HEK293 (cell line): ENCODE measurements at regions not wholly inside any gene's neighbourhood (a gene's known extent, or its start where the extent isn't known, plus 50 kb on each side); places are given as distances from the start of the nearest gene placed in this dataset.
"Not testable (repeated sequence)": the region's sequence is repeated elsewhere in the genome, so short reads cannot be mapped to it uniquely, and the experiment has no call there.

Experiments
- CTCF ChIA-PET: fragments of 350-600 bp; formaldehyde crosslinking; extraction: SDS; loops from one replicate; lab custom pipeline; 2021; ENCODE audit warnings: antibody characterized with exemption; lab: Yijun Ruan, JAX
- POLR2A ChIA-PET: fragments of 300-600 bp; formaldehyde crosslinking; extraction: SDS; loops from one replicate; lab custom pipeline; 2020; ENCODE audit warnings: antibody characterized with exemption, inconsistent platforms; lab: Yijun Ruan, JAX
- H3K27ac ChIP-seq: fragments of 200-500 bp; sonication (Bioruptor generic); 2 replicates; pipeline ENCODE4 v1.5.1; 2014; ENCODE audit warnings: low read depth, low read length, control low read depth, inconsistent platforms; ENCODE audit errors: extremely low read depth
- H3K36me3 ChIP-seq, 2 experiments: fragments of 200-500 bp in 1 of 2; sonication (Bioruptor generic) in 1 of 2; 1 replicate in 1 of 2; 2 replicates in 1 of 2; pipeline ENCODE4 v1.5.1; 2014 to 2017; ENCODE audit warnings: inconsistent platforms in 2 of 2, low read length in 2 of 2; ENCODE audit not compliant: control insufficient read depth in 2 of 2, insufficient read depth in 1 of 2
- H3K4me1 ChIP-seq: fragments of 200-500 bp; sonication (Bioruptor generic); 2 replicates; pipeline ENCODE4 v1.5.1; 2014; ENCODE audit warnings: mild to moderate bottlenecking, low read length, inconsistent platforms; ENCODE audit not compliant: control insufficient read depth, insufficient read depth
- H3K4me3 ChIP-seq: 2 replicates; pipeline ENCODE4 v1.5.1; 2011; ENCODE audit warnings: low read depth, mild to moderate bottlenecking, control low read depth, low read length, moderate library complexity
- H3K9me3 ChIP-seq: fragments of 200-500 bp; sonication (Bioruptor generic); 2 replicates; pipeline ENCODE4 v1.5.1; 2014; ENCODE audit warnings: low read depth, low read length, inconsistent platforms; ENCODE audit not compliant: control insufficient read depth, insufficient read depth
- EGR2 ChIP-seq: fragments of 450-650 bp; formaldehyde crosslinking; IDR thresholded peaks from 2 replicates; pipeline ENCODE4 v1.5.1; 2016; ENCODE audit warnings: low read depth, missing biosample characterization, missing genetic modification characterization
- GLI4 ChIP-seq: fragments of 450-650 bp; formaldehyde crosslinking; IDR thresholded peaks from 2 replicates; pipeline ENCODE4 v1.5.1; 2016; ENCODE audit warnings: missing biosample characterization, missing genetic modification characterization
- KLF16 ChIP-seq: fragments of 450-650 bp; formaldehyde crosslinking; IDR thresholded peaks from 2 replicates; pipeline ENCODE4 v1.5.1; 2017; ENCODE audit warnings: missing biosample characterization, missing genetic modification characterization
- ZNF112 ChIP-seq: fragments of 450-650 bp; formaldehyde crosslinking; IDR thresholded peaks from 2 replicates; pipeline ENCODE4 v1.5.0; 2017; ENCODE audit warnings: missing biosample characterization, missing genetic modification characterization
- ZNF114 ChIP-seq: fragments of 450-650 bp; formaldehyde crosslinking; IDR thresholded peaks from 2 replicates; pipeline ENCODE4 v1.5.0; 2017; ENCODE audit warnings: missing biosample characterization, missing genetic modification characterization
- ZNF121 ChIP-seq: fragments of 450-650 bp; formaldehyde crosslinking; IDR thresholded peaks from 2 replicates; pipeline ENCODE4 v1.5.1; 2016; ENCODE audit warnings: missing biosample characterization, missing genetic modification characterization
- ZNF211 ChIP-seq: fragments of 450-650 bp; formaldehyde crosslinking; IDR thresholded peaks from 2 replicates; pipeline ENCODE4 v1.5.1; 2016; ENCODE audit warnings: low read depth, missing biosample characterization, missing genetic modification characterization
- ZNF214 ChIP-seq: fragments of 450-650 bp; formaldehyde crosslinking; IDR thresholded peaks from 2 replicates; pipeline ENCODE4 v1.5.1; 2017; ENCODE audit warnings: missing biosample characterization, mild to moderate bottlenecking, missing genetic modification characterization, borderline replicate concordance
- ZNF23 ChIP-seq: fragments of 450-650 bp; formaldehyde crosslinking; IDR thresholded peaks from 2 replicates; pipeline ENCODE4 v1.5.1; 2016; ENCODE audit warnings: missing biosample characterization, missing genetic modification characterization, borderline replicate concordance
- ZNF510 ChIP-seq: fragments of 450-650 bp; formaldehyde crosslinking; IDR thresholded peaks from 2 replicates; pipeline ENCODE4 v1.5.1; 2018; ENCODE audit warnings: mild to moderate bottlenecking, missing genetic modification characterization, missing biosample characterization; ENCODE audit not compliant: insufficient replicate concordance
- ZNF544 ChIP-seq: fragments of 450-650 bp; formaldehyde crosslinking; IDR thresholded peaks from 2 replicates; pipeline ENCODE4 v1.5.0; 2017; ENCODE audit warnings: missing biosample characterization, missing genetic modification characterization
- ZNF549 ChIP-seq: fragments of 450-650 bp; IDR thresholded peaks from 2 replicates; pipeline ENCODE4 v1.5.1; 2018; ENCODE audit warnings: missing biosample characterization, missing genetic modification characterization, mild to moderate bottlenecking, inconsistent platforms, moderate library complexity
- ZNF624 ChIP-seq: fragments of 450-650 bp; formaldehyde crosslinking; IDR thresholded peaks from 2 replicates; pipeline ENCODE4 v1.5.1; 2017; ENCODE audit warnings: missing biosample characterization, missing genetic modification characterization
- ZNF660 ChIP-seq: fragments of 450-650 bp; IDR thresholded peaks from 2 replicates; pipeline ENCODE4 v1.5.1; 2018; ENCODE audit warnings: missing biosample characterization, mild to moderate bottlenecking, missing genetic modification characterization
- ZNF791 ChIP-seq: fragments of 450-650 bp; formaldehyde crosslinking; IDR thresholded peaks from 2 replicates; pipeline ENCODE4 v1.5.1; 2016; ENCODE audit warnings: missing biosample characterization, missing genetic modification characterization
- ZXDB ChIP-seq: fragments of 450-650 bp; formaldehyde crosslinking; IDR thresholded peaks from 2 replicates; pipeline ENCODE4 v1.5.1; 2016; ENCODE audit warnings: missing biosample characterization, missing genetic modification characterization
- TF ChIP-seq, protein P1 (sequence below): fragments of 450-650 bp; formaldehyde crosslinking; IDR thresholded peaks from 2 replicates; pipeline ENCODE4 v1.5.1; 2017; ENCODE audit warnings: missing biosample characterization, missing genetic modification characterization
- TF ChIP-seq, protein P2 (sequence below): fragments of 450-650 bp; formaldehyde crosslinking; IDR thresholded peaks from 2 replicates; pipeline ENCODE4 v1.5.1; 2016; ENCODE audit warnings: missing biosample characterization, missing genetic modification characterization
- TF ChIP-seq, protein P3 (sequence below): fragments of 450-650 bp; formaldehyde crosslinking; optimal IDR thresholded peaks from 2 replicates; pipeline ENCODE3; 2016; ENCODE audit warnings: missing biosample characterization, mild to moderate bottlenecking, missing genetic modification characterization
- TF ChIP-seq, protein P4 (sequence below): fragments of 450-650 bp; formaldehyde crosslinking; IDR thresholded peaks from 2 replicates; pipeline ENCODE4 v1.5.1; 2016; ENCODE audit warnings: missing biosample characterization, missing genetic modification characterization
- TF ChIP-seq, protein P5 (sequence below): sonication (generic); formaldehyde crosslinking; IDR thresholded peaks from 2 replicates; pipeline ENCODE4 v1.8.1; 2022; ENCODE audit warnings: mild to moderate bottlenecking, moderate library complexity, missing genetic modification reagents

DNA sequence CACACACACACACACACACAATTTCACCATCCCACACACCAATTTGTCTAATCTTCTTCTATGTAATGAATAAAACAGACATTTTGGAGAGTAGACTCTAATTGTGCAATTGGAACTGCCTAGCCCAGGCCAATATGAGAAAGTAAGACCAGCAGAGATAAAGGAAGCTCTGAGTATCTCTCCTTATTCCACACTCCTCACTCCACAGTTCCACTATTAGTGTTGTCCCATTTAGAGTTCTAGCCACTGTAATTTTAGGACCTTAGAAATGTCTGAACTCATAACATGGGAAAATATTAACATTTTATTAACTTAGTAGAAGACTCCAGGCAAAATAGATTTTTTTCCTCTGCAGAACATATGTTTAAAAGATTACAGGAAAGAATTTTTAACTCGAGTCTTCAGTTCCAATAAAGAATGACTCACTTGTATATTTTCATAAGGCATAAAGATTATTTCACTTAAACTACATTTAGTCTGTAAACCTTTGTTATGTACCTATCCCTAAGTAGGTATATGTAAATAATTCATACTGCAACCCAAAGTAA lies 297.6 kb upstream of the INTU start:
- Histone ChIP-seq H3K27ac (no peak overlapping the region), H3K4me3 (no peak overlapping the region), H3K36me3 (no peaks in the 10 kb centered on the region), H3K4me1 (no peaks in the 10 kb centered on the region), H3K9me3 (no peaks in the 10 kb centered on the region)
- ChIA-PET CTCF (no interaction called here), POLR2A (no interaction called here)
- TF ChIP-seq ZNF660 (tag by site-specific recombination) (no peak), ZNF112 (tag by site-specific recombination) (no peak), ZNF211 (no peak), ZNF510 (tag by site-specific recombination) (no peak), KLF16 (tag by site-specific recombination) (no peak), ZNF23 (tag by site-specific recombination) (no peak), ZXDB (tag by site-specific recombination) (no peak), ZNF114 (tag by site-specific recombination) (no peak)
- TF ChIP-seq, protein P1, sequence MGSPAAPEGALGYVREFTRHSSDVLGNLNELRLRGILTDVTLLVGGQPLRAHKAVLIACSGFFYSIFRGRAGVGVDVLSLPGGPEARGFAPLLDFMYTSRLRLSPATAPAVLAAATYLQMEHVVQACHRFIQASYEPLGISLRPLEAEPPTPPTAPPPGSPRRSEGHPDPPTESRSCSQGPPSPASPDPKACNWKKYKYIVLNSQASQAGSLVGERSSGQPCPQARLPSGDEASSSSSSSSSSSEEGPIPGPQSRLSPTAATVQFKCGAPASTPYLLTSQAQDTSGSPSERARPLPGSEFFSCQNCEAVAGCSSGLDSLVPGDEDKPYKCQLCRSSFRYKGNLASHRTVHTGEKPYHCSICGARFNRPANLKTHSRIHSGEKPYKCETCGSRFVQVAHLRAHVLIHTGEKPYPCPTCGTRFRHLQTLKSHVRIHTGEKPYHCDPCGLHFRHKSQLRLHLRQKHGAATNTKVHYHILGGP (tag by site-specific recombination) = no peak
- TF ChIP-seq, protein P2, sequence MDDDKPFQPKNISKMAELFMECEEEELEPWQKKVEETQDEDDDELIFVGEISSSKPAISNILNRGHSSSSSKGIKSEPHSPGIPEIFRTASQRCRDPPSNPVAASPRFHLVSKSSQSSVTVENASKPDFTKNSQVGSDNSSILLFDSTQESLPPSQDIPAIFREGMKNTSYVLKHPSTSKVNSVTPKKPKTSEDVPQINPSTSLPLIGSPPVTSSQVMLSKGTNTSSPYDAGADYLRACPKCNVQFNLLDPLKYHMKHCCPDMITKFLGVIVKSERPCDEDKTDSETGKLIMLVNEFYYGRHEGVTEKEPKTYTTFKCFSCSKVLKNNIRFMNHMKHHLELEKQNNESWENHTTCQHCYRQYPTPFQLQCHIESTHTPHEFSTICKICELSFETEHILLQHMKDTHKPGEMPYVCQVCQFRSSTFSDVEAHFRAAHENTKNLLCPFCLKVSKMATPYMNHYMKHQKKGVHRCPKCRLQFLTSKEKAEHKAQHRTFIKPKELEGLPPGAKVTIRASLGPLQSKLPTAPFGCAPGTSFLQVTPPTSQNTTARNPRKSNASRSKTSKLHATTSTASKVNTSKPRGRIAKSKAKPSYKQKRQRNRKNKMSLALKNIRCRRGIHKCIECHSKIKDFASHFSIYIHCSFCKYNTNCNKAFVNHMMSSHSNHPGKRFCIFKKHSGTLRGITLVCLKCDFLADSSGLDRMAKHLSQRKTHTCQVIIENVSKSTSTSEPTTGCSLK (tag by site-specific recombination) = no peak
- TF ChIP-seq, protein P3, sequence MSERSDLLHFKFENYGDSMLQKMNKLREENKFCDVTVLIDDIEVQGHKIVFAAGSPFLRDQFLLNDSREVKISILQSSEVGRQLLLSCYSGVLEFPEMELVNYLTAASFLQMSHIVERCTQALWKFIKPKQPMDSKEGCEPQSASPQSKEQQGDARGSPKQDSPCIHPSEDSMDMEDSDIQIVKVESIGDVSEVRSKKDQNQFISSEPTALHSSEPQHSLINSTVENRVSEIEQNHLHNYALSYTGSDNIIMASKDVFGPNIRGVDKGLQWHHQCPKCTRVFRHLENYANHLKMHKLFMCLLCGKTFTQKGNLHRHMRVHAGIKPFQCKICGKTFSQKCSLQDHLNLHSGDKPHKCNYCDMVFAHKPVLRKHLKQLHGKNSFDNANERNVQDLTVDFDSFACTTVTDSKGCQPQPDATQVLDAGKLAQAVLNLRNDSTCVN (tag by site-specific recombination) = no peak
- TF ChIP-seq, protein P4, sequence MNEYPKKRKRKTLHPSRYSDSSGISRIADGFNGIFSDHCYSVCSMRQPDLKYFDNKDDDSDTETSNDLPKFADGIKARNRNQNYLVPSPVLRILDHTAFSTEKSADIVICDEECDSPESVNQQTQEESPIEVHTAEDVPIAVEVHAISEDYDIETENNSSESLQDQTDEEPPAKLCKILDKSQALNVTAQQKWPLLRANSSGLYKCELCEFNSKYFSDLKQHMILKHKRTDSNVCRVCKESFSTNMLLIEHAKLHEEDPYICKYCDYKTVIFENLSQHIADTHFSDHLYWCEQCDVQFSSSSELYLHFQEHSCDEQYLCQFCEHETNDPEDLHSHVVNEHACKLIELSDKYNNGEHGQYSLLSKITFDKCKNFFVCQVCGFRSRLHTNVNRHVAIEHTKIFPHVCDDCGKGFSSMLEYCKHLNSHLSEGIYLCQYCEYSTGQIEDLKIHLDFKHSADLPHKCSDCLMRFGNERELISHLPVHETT (tag by site-specific recombination) = no peak

DNA sequence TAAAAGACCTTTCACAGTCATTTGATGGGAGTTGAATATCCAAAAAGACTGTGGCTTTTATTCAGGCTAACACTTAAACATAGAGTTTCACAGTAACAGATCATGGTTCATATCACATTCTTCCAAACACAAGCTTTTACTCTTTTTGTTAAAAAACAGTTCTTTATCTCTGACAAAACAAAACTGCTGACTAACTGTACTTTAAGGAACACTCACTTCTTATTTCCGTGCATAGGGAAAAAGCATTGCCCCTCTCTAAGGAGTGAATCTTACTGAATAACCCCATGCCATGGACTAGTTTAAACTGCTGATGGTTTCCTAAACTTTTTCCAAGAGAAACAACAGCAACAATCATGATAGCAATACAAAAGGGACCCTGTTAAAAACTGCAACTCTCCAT lies 297.0 kb upstream of the INTU start:
- TF ChIP-seq GLI4 (tag by site-specific recombination) = no peak
- no peak for TF ChIP-seq ZNF549 (tag by site-specific recombination)
- no peak for TF ChIP-seq ZNF121 (tag by site-specific recombination)
- no peak for TF ChIP-seq ZNF214 (tag by site-specific recombination)
- no peak for TF ChIP-seq ZNF791 (tag by site-specific recombination)
- TF ChIP-seq ZNF624 (tag by site-specific recombination) = no peak
- TF ChIP-seq EGR2 (tag by site-specific recombination) = no peak
- TF ChIP-seq ZNF544 (tag by site-specific recombination) = no peak
- TF ChIP-seq, protein P5, sequence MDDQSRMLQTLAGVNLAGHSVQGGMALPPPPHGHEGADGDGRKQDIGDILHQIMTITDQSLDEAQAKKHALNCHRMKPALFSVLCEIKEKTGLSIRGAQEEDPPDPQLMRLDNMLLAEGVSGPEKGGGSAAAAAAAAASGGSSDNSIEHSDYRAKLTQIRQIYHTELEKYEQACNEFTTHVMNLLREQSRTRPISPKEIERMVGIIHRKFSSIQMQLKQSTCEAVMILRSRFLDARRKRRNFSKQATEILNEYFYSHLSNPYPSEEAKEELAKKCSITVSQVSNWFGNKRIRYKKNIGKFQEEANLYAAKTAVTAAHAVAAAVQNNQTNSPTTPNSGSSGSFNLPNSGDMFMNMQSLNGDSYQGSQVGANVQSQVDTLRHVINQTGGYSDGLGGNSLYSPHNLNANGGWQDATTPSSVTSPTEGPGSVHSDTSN (CRISPR knock-in tag) = no peak
- H3K9me3 ChIP-seq = no peaks in the 10 kb centered on the region
- ChIA-PET POLR2A (no interaction called here), CTCF (no interaction called here)
- H3K27ac ChIP-seq = no peak overlapping the region
- no peak overlapping the region for H3K4me3 ChIP-seq
- H3K36me3 ChIP-seq = no peaks in the 10 kb centered on the region
- no peaks in the 10 kb centered on the region for H3K4me1 ChIP-seq

DNA sequence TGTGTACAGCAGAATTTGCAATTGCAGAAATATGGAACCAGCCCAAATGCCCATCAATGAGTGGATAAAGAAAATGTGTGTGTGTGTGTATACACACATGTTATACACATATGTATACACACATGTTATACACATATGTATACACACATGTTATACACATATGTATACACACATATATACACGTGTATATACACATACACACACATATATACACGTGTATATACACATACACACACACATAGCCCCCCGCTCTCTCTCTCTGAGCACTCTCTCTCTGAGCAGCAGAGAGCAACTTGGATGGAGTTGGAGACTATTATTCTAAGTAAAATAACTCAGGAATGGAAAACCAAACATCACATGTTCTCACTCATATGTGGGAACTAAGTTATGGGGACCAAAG lies 289.6 kb upstream of the INTU start:
- CTCF ChIA-PET, H3K27ac ChIP-seq, POLR2A ChIA-PET, H3K4me3 ChIP-seq, H3K36me3 ChIP-seq, H3K9me3 ChIP-seq, H3K4me1 ChIP-seq: not testable (repeated sequence)
